IPS-NIHi11 (cell line): ENCODE measurements at regions not wholly inside any gene's neighbourhood (a gene's known extent, or its start where the extent isn't known, plus 50 kb on each side); places are given as distances from the start of the nearest gene placed in this dataset.

Experiments
- DNase-seq: peaks from one replicate; pipeline ENCODE4 v3.0.0; 2012; ENCODE audit warnings: mixed read lengths, low spot score

DNA sequence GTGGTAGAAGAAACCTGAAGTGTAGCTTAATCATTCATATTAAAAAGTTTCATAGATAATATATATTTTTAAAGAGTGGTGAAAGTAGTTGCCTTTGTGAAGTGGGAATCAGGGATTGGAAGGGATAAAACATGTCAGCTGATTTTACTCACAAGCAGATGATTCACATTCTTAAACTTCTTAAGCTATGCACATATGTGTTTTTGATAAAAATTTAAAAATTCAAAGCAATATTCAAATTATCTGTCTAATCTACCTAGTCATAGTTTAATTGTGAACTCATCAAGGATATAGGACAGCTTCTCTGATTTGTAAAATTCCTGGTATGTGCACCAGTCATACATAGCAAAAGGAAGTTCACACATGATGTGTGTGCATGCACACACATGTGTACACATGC, 520.6 kb upstream of the PITX2 start:
- no peak for DNase-seq

DNA sequence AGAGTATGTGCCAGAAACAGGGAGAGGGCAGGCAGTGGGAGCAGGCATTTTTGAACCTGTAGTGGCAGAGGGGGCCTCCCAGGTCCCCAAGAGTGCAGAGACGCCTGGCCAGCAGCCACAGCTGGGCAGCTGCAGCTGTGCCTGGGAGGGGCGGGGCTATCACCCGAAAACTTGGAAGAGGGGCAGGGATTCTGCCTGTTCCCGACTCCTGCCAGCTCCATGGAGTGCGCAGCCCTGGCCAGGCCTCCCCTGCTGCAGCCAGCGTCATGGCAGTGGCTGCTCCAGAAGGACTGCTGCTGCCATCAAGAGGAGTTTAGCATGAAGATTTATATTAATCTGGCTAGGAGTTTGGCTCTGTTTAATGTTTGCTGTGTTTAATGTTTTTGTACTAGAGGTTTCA, 532.1 kb upstream of the PITX2 start:
- DNase-seq: no peak

DNA sequence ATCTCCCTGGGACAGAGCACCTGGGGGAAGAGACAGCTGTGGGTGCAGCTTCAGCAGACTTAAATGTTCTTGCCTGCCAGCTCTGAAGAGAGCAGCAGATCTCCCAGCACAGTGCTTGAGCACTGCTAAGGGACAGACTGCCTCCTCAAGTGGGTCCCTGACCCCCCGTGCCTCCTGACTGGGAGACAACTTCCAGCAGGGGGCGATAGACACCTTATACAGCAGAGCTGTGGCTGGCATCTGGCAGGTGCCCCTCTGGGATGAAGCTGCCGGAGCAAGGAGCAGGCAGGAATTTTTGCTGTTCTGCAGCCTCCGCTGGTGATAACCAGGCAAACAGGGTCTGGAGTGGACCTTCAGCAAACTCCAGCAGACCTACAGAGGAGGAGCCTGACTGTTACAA, 541.7 kb upstream of the PITX2 start:
- peak; percentile 12 for DNase-seq

DNA sequence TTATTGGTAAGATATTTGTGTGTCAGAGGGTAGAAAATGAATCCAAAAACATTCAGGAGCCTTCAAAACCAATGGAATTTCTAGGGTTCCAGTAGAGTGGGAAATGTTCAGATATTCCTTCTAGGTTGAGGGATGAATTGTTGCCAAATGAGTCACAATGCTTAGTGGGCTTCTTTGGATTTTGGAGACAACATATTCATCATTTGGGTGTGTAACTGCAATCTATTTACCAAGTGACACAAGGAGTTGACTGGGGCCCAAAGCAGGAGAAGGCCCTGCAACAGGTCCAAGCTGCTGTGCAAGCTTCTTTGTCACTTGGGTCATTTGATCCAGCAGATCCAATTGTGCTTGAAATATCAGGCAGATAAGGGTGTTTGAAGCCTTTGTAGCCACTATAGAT, 551.5 kb upstream of the PITX2 start:
- no peak for DNase-seq

DNA sequence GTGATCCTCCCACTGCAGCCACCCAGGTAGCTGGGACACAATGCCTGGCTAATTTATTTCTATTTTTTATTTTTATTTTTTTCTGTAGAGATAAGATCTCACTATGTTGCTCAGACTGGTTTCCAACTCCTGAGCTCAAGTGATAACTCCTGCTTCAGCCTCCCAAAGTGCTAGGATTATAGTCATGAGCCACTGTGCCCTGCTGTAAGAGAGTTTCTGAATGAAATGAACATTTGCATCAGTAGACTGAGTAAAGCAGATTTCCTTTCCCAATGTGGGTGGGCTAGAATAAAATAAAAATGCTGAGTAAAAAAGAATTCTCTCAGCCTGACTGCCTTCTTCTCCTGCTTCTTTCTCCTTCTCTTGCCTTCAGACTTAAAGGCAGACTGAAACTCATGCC, 555.4 kb upstream of the PITX2 start:
- DNase-seq: no peak

DNA sequence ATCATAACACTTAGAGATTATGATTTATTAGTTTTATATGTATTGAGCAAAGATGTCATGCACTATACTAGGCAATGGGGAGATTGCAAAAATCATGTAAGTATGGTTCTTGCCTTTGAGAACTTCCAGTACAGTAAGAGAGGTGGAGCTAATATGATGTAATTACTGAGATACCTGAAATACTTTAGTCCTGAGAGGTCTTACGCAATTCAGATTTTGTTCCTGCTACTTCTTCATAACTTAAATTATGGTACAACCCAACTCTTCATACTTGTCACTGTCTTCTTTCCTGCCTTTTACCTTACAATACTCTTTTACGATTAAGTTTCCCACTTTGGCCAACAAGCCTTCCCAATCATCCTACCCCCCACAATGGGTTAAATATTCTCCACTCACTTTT, 564.2 kb upstream of the PITX2 start:
- DNase-seq: no peak

DNA sequence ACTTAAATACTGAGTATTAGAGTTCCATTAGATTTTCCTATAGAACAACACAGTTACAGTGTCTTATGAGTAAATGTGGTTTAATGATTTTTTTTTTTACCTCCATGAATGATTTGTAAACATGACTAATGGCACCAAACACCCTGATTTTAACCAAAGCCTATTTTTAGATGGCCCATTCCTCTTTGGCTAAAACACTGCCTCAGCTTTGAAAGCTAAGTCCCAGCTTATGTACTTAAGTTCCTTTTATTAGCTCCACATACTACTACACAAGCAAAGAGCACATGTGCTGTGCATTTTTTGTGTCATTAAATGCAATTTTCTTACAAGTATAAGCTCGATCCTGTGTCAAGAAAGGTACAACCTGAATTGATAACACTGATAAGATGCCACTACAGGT, 575.6 kb upstream of the PITX2 start:
- no peak for DNase-seq

DNA sequence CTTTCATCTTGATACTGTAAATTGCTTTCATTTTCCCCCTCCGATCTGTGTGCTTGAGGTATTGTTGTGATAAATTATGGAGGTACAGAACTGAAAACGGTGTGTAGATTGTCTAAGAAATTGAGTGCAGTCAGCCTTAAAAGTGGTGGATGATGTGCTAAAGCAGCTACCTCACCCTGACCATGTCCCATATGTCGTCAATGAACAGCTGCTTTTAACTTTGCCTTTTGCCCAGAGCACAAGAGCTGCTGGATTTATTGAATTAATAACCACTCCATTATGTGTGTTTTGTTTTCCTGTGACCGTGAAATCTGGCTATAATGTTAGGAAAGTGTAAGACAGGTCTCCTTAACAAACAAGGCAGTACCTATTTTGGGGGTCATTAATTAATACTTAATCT, 581.9 kb upstream of the PITX2 start:
- DNase-seq: no peak

DNA sequence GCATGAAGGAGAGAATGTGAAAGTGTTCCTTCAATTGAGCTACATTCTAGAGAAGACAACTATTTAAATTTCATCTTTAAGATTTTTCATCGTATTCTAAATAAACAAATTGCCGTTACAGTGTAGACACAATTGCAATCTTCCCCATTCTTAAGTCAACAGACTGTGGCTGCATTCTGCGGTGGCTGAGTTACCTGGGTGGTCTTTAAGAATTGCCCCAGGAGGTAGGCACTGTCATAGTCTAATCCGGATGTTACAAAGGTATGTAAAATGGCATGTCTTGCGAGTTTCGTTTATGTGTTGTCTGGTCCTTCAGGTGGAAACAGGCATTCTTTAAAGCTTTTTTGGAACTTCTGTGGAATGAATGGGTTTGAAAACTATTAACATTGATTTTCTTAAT, 586.1 kb upstream of the PITX2 start:
- peak; percentile 28 for DNase-seq

DNA sequence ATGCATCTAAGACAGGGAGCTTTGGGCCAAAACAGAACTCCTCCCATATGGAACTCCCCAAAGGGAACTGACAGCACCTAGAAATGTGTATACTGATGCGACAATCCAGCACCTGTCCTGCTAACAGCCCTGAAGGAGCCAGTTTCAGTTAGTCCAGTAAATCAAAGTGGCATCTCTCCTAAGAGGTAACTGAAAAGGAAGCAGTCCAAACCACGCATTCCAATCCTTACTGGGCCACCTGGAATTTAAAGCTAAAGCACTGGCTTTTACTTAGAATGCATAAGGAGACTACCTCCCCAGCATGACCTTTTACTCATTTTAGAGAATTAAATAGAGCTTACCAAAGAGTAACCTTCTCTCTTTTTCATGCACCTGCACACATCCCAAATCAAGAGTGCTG, 586.8 kb upstream of the PITX2 start:
- no peak for DNase-seq

DNA sequence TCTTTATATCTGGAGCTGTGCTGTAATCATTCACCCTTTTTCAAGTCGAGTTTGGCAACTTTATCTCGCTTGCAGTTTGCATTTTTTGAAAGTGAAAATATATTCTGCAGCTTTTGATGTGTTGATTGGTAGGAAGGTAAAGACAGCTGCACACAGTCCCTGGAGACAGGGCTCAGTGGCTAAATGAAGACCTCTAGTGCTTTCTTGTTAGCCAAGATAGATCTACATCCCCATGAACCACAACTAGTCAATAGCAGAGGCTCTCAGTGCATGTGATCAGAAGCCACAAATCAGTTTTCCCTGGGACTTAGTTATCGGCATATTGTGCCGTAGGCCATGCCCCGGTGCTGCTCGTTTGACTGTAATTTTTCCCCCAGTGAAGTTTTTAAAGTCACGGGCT, 587.7 kb upstream of the PITX2 start:
- DNase-seq: no peak

DNA sequence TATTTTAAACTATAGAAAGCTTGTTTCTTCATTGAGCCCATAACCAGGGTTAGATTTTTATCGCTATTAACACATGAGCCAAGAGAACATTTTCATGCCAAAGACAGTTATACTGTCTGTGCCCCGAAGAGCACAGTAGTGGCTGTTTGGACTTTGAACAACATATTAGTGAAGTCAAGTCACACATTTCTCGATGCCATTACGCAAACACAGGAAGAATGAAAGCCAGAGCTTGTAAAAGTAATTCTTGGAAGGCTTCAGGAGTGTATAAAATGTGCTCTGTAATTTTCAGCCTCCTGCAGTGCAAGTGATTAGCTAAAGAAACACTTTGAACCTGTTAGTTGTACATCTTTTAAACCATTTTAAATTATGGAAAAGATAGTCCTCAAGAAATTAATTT, 590.7 kb upstream of the PITX2 start:
- DNase-seq: no peak

DNA sequence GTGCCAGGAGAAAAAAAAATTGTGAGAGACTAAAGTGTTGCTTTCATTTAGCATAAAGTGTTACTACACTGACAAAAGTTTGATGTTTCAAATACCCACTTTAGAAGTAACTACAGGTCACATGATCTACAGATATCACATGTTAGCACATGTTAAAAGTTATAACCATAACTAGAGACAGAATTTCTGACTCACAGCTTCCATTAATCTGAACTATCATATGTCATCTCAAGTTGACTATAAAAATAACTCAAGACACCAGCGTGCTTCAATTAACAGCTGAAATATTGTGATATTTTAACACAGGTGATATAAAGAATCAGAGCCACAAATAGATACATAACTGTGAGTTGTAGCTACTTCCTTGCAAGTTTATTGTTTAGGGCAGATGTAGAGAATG, 591.5 kb upstream of the PITX2 start:
- no peak for DNase-seq

DNA sequence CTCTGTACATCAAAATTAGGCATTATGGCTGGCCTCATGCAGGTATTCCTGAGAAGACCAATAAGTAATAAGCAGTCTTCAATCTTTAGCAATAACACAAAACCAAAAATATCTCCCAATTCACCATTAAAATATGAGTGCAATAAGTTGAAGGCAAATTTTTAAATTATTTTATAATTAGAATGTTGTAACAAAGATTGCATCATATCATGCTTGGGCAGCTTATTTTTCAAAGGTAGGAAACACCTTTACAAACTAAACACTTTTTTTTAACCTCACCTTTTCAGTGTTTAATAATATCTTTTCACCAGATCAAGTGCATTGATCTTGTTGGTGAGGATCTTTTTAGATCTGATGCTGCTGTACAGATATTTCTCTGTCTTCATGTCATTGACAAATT, 592.9 kb upstream of the PITX2 start:
- no peak for DNase-seq

DNA sequence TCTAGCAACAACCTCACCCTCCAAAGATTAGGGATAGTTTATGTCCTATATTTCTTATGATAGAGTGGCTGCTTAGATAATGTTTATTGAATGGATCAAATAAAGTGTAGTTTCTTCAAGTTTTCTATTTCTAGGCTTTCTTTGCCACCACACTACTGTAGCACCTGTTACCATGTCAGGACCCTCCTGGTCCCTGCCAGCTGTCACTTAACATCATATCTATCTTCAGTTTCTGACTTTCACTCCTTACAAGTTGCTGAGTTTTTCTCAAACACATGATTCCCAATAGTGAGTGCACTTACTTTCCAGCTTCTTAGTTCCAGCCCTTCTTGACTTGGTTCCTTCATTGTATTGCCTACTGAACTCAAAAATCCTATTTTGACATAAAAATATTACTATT, 593.9 kb upstream of the PITX2 start:
- no peak for DNase-seq

DNA sequence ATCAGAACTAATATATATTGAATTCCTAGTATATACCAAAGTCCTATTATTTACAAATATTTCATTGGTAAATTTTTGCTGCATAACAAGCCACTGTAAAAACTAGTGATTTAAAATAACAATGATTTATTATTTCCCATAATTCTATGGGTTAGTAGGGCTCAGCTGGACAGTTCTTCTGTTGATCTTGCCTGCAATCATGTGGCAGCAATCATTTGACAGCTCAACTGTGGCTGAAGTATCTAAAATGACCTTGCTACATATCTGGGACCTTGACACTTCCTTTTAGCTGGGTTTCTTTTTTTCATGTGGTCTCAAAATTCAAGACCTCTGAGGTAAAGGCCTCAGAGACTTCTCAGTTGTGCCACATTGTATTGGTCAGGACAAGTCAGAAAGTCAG, 598.5 kb upstream of the PITX2 start:
- no peak for DNase-seq

DNA sequence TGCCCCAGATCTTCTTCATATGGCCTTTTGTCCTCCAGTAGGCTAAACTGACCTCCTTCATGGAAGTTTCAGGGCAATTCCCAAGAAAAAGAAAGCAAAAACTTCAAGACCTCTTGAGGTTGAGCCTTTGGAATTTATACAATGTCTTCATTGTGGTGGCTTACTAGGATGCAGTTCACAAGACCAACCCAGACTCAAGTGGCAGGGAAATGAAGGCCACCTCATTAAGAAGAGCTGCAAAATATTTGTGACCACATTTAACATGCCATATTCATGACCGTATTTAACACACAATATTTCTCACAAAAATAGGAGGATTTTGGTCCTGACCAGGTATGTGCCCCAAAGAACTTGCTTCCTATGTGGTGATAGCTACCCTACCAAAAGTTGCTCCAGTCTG, 605.5 kb upstream of the PITX2 start:
- DNase-seq: no peak

DNA sequence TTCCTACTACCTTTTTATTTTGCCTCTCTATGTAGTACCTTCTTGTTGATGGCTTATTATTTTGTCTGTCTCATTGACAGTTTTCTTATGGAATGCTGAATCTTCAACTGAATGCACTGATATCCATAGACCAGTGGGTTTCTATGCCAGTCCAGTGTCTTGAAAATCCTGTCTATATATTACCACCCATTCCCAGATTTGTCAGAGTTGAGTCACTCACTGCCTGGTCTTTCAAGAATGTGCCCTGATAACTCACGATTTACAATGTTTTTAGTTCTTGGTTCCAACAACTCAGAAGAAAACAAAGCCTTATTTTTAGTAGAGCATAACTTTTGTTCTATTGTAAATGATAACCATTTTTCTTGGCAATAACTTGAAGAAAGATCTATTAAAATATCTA, 606.0 kb upstream of the PITX2 start:
- DNase-seq: no peak

DNA sequence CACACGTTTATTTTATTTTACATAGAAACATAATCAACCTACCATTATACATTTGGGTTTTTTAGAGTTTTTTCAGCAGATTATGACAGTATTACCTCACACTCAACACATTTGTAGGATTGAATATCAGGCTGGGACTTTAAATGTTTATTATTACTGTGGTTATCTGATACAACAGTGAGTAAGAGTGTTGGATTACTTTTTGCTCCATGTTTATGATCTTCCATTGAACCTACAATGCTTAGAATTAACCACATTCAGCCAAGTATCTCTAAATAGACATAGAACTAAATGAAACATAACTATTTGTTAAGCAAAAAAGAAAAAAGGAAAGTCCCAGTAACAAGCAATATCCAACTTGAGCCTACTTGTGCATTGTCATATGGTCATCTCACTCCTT, 607.4 kb upstream of the PITX2 start:
- no peak for DNase-seq

DNA sequence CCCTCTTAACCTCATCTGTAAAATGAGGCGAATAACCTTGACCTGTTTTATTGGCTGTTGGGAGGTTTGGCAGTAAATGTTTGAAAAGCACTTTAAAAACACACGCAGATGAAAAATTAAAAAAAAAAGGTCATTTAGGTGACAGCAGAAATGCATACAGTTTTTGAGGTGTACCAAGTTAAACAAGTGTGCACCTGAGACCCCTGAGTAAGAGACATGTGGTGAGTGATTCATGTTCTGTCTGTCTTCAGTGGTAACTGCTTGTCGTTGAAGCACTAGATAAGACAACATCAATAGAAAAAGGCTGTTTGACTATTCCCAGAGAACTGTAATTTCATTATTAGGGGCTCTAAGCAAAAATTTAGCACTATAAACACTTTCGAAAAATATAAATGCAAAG, 608.4 kb upstream of the PITX2 start:
- DNase-seq: no peak

DNA sequence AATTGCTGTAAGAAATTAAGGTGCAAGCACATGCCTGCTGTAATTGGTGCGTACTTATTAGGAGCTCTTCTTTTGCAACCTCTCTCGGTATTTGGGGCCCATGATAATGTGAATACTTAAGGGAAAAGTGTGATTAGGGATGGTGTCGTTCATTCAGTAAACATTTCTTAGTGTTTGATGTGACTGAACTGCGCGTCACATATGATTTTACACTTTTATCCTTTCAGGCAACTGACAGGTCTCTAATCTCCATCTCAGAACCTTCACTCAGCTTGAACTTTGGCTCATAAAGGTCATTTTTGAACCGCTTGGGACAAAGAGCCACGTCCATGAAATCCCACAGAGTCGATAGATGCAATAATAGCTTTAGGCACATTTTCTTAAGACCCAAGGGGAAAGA, 612.1 kb upstream of the PITX2 start:
- DNase-seq: no peak

DNA sequence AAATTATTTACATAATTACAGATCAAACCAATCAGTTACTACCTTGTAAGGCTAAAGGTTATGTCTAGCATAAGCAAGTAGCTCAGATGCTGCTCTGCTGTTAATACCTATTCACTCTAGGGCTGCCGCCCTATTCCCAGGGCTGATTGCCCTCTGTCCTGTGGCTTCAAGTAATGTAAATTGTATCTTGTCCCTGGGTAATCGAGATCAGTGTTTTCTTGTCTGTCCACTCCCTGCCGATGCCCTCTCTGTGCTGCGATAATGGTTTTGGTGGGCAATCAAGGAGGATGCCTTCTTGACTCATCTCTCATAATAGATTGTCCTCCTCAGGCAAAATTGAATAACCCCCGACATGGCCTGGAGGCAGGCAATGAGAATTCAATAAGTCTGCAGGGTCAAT, 641.0 kb upstream of the PITX2 start:
- DNase-seq: no peak

DNA sequence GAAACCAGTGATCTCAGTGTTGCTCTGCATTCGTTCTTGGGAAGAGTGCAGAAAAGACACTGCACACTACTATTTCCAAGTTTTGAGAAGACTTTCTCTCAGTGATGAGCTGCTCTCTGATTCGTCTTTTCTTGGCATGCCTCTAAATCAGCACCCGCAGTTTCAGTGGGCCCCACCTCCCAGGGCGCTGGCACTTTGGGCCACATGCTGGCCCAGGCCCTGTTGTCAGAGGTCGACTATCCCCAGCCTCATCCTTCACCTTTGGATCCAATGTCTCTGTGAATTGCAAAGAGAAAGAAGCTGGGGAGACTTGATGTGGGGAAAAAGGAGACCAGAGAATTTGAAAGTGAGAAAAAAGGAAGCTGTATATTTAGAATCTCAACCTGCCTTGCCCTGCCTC, 644.1 kb upstream of the PITX2 start:
- DNase-seq: no peak

DNA sequence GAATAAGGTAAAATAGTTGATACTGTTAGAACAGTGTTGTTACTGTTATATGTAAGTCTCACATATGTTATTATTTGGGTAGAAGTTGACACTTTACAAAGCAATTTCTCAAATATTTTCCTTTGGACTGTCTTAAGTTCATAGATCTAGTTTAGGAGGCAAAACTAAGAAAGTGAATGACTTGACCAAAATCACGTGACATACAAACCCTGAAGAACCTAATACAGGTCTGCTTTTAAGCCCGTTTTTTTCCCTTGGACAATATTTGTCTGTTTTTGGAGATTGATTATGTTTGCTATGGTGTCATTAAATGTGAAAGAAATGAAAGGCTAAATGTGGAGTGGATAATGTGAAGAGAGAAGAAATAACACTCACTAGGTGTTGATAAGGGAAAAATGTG, 644.9 kb upstream of the PITX2 start:
- DNase-seq: no peak

DNA sequence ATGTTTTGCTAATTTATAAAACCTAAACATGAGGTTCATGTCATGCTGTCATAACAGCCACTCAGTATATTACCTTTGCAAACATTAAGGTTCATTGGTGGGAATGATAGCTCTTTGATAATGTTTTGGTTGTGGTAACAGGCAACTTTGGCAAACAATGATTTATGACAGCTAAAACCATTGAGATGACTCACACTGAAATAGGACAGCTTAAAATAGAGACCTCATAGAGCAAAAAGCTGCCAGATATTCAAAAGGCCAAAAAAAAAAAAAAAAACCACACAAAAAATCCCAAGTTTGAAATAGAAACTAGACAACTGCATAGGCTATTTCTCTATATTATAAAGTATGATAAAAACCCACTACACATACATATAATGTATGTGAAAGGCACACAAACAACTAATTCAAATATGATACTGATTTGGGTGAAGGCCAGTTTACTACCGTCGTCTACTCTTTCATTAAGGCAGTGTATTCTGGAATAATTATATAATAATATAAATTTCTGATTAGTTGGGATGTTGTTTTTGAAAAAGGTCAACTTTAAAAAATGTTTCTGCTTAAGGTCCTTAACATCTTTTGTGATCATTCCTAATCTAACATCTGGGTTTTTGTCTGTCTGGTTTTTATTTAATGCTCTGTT, 646.0 kb upstream of the PITX2 start:
- DNase-seq: no peak
